Activated CD8-positive, alpha-beta memory T cell treated with anti-CD3 and anti-CD28 coated beads for 24 hours (primary cell): ENCODE measurements at regions not wholly inside any gene's neighbourhood (a gene's known extent, or its start where the extent isn't known, plus 50 kb on each side); places are given as distances from the start of the nearest gene placed in this dataset.
A peak's percentile ranks its signal among the peaks of the same experiment; 100 is the strongest.

ENCODE experiments used
- DNase-seq: peaks from one replicate; pipeline ENCODE4 v3.0.0-alpha.2; 2020

DNA sequence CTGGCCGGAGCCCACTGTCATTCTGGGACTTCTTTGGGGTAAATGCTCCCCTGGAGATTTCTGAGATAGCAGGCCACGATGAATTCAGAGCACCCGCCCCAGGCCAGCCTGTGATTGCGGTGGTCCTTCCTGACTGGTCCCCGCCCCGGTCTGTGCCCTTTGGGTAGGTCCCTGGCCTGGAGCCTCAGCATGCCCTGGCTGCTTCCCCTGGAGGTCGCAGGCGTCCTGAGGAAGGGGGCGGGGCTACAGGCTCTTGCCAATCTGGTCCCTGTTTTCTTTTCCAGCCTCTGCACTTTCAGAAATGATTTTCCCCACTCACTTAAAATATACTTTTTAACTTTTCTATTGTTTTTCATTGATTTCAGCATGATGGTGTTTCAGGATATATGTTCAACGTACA, 250.2 kb upstream of the ATP10A start:
- no peak for DNase-seq

GRCh38 chr15:26109203-26109602, 246.1 kb upstream of the ATP10A start:
- no peak for DNase-seq

GRCh38 chr15:26106556-26106955, 243.4 kb upstream of the ATP10A start:
- DNase-seq = no peak

DNA sequence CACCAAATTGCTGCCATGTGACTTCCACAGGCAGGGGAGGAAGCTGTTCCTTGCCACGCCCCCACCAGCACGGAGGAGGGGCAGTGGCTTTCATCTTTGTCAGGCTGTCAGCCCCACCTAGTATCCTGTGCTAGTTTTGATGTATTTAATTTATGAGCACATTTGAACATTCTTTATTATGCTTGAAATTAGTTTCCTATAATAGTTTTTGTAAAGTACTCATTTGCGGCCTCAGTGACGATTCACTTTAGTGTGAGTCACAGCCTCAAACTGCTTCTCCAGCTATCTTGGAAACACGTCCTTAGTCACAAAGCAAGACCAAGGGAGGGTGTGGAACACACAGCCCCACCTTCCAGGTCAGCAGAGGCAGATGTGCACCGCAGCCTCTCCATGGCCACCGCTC, 239.9 kb upstream of the ATP10A start:
- DNase-seq = no peak

GRCh38 chr15:26102365-26102764, 239.2 kb upstream of the ATP10A start:
- no peak for DNase-seq

GRCh38 chr15:26101443-26101842, 238.3 kb upstream of the ATP10A start:
- DNase-seq = no peak

DNA sequence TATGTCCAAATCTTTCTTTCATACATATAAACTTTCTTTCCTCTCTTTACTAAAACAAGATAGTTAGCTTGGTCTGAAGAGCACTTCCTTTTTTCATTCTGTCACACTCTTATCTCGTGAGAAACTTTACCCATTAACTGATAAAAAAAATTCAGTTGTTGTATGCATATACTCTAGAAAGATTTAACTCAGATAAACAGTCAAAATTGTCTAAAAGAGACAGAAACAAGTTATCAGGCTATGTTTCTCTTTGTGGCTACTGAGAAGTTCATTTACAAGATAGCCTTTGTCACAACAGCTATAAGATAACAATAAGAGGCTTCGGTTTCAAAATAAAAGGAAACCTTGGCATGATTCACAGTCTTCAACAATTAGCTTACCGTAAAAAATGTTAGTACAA, 235.7 kb upstream of the ATP10A start:
- DNase-seq = no peak

- no peak for DNase-seq
These were observed 234.1 kb upstream of the ATP10A start for GRCh38 chr15:26097216-26097615.

GRCh38 chr15:26096581-26096980, 233.5 kb upstream of the ATP10A start:
- DNase-seq = no peak

- no peak for DNase-seq
These were observed 232.7 kb upstream of the ATP10A start for GRCh38 chr15:26095710-26096330.

GRCh38 chr15:26091184-26091583, 228.1 kb upstream of the ATP10A start:
- DNase-seq = no peak

DNA sequence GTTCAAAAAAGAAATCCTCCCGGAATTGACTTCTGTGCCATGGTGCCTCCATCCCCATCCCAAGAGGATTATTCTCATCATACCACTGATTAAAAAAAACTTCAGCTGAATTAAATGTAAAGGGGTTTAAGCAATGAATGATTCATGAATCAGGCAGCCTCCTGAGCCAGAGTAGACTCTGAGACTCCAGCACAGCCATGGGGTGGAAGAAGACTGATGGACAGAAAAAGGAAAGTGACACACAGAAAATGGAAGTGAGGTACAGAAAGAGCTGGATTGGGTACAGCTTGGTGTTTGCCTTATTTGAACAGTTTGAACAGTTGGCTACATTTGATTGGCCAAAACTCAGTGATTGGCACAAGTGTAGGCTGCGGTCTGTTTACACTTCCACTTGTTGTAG, 224.8 kb upstream of the ATP10A start:
- DNase-seq = no peak

GRCh38 chr15:26087395-26087794, 224.3 kb upstream of the ATP10A start:
- DNase-seq = no peak

- no peak for DNase-seq
These were observed 221.6 kb upstream of the ATP10A start for GRCh38 chr15:26084771-26085170.

DNA sequence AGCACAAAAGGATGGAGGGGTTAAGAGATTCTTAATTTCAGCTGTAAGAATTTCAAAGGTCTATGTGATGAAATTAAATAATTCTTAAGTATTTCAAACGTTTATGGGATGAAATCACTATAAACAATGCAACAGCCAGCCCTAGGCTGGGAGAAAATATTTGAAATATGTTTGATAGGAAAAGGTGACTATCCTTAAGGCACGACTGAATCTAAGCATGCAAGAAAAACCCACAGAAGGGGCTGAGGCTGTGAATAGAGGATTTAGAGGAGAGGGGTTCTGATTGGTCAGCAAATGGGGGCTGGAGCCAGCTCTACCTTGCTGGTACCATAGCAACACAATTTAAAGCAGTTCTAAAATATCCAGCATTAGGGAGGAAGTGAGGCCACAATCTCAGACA, 220.8 kb upstream of the ATP10A start:
- DNase-seq = no peak

DNA sequence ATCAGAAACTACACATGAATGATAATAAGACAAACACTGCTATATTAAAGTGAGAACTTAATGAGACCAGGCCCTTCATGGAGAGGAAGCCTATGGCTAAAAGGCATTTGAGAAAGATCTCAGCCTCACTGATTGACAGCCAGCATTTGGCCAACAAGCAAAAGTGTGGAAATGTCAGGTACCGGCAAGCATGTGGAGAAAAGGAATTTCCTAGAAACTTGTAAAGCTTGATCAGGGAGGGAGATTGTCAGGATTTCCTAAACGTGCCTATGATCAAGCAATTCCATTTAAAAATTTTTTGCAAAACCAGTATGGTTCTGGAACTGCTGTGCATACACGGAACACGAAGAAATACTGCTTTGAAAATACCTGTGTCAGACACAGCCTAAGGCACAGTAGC, 220.3 kb upstream of the ATP10A start:
- DNase-seq = no peak

DNA sequence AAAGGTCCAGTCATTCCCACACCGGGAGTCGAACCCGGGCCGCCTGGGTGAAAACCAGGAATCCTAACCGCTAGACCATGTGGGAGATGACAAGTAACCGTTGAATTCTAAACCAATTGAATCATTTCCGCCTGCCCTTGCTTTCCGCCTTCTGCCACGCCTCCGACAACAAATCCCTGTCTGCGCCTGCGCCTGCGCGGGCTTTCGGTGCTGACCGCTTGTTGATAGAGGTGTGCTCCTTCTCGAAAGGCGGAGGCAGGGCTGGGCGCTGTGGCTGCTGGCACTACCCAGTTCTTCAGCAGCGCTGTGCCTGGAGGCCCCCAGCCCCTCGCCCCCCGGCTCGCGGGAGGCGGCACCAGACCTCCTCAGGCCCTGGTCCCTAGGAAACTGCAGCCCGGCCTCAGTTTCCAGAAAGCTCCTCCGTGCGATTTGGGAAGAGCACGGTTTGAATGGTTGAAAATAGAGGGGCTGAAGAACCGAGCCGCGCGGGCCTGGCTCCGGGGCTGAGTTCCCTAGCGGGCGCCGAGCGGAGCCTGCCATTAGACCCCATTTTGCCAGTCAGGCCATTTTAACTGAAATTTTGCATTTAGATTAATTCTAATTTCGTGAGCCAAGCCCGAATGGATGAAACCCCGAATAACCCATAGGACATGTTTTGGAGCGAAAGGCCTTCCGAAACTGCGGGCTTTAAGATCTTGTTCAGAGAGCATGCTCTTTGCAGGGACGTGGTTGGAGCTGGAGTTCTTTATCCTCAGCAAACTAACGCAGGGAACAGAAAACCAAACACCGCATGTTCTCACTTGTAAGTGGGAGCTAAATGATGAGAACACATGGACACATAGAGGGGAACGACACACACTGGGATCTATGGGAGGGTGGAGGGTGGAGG, 219.3 kb upstream of the ATP10A start:
- DNase-seq = peak; percentile 96

DNA sequence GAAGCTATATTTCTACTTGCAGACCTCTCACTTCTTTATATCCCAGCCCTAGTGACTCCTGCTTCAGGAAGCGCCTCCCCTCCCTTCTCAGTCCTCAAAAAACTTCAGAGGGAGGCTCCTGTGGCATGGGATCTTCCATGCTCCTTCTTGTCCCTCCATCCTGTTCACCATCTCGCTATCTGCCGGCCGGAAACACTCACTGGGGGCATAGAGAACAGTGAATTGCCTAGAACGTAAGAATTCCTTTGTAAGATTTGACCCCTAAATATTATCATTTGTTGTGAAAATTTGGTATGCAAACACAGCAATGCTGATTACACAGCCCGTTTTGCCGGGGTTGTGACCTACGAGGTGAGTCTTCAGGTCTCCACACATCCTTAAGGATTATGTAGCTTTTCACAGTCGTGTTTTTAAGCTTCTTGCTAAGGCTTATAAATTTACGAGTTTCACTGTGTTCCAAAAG, 218.7 kb upstream of the ATP10A start:
- no peak for DNase-seq

GRCh38 chr15:26075770-26076169, 212.6 kb upstream of the ATP10A start:
- DNase-seq = no peak

DNA sequence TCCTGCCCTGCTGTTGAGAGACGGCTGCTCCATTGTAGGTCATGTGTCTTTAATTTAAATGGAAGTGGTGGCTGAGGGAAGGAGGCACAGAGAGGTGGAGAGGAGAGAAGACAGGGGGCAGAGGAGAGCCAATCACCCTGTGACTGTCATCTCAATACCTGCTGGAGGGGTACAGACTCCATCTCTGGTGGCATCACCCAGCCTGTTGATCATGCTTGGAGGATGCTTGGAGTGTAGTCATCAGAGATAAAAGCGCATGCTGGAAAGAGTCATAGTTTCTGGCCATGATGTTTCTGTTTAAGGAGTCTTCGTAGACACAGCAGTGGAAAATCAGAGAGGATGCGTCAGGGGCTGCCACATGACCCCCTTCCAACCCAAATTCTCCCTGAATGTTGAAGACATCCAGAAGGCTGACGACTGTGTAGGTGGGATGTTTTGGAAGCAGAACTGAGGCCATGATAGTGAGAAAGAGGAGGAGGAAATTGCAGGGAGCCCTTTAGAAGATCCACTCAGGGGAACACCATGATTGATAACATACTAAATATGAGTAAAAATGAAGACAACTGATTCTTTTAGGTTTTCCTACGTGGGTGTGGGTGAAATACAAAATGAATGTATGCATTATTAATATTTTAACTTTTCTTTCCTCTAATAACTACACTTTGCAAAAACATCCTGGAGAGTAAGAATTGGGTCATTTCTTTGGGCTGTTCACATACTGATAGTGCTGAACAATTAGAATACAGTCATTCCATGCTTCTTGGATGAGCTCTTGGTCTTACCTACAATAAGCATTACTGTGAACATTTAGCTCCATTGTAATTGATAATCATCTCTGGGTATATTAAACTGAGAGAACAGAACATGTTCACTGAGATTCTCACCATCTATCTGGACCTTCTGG, 210.6 kb upstream of the ATP10A start:
- DNase-seq = no peak

GRCh38 chr15:26070095-26070532, 207.0 kb upstream of the ATP10A start:
- no peak for DNase-seq

DNA sequence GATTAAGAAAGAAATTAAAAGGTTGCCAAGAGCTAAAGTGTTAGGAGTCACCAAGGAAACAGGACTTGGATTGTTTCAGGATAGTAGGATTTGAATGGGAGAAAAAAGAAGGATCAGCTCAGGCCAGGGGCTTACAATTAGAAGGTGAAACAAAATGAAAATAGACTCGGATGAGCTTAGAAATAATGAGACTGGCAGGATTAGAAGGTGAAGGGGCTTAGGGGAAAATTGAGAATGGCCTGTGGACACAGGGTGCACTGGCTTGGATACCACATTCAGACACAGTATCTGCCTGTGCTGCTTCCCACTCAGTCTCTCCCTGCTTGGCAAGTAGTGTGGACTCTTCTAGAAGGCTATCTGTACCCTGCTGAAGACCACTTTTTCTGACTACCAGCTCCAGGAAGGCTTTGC, 206.1 kb upstream of the ATP10A start:
- no peak for DNase-seq

- DNase-seq = no peak
These were observed 203.8 kb upstream of the ATP10A start for GRCh38 chr15:26066896-26067295.
